ENCODE measurements at regions not wholly inside any gene's neighbourhood (a gene's known extent, or its start where the extent isn't known, plus 50 kb on each side); places are given as distances from the start of the nearest gene placed in this dataset.

- TF ChIP-seq EZH2 (IDR thresholded peaks at IDR 0.05; ENCODE audit: borderline replicate concordance, low read length) (no peak), CTCF (IDR thresholded peaks at IDR 0.05; ENCODE audit: low read length) (no peak)
- no peaks in the 10 kb centered on the region for H3K27me3 ChIP-seq (ENCODE audit: insufficient read depth, low read length)
- no peaks in the 10 kb centered on the region for H3K4me1 ChIP-seq (ENCODE audit: insufficient read depth, low read length, severe bottlenecking)
Observed at GRCh38 chr2:59569124-59569523, 984.3 kb downstream of the BCL11A start.

GRCh38 chr2:59568461-59568860, 985.0 kb downstream of the BCL11A start:
- Histone ChIP-seq H3K9me2 (ENCODE audit: low read depth, low read length) (no peaks in the 10 kb centered on the region), H3K4me2 (ENCODE audit: low read length) (no peak overlapping the region), H3K36me3 (ENCODE audit: insufficient read depth, low read length) (no peaks in the 10 kb centered on the region), H4K20me1 (ENCODE audit: insufficient read depth, low read length) (no peaks in the 10 kb centered on the region), H2AFZ (ENCODE audit: low read length) (no peak overlapping the region), H3K4me1 (ENCODE audit: insufficient read depth, low read length, severe bottlenecking) (no peaks in the 10 kb centered on the region), H3F3A (ENCODE audit: insufficient read depth, low read length) (no peaks in the 10 kb centered on the region), H3K9me3 (ENCODE audit: low read length) (no peaks in the 10 kb centered on the region), H3K27ac (ENCODE audit: low read depth, low read length, poor library complexity, severe bottlenecking) (no peak overlapping the region), H3K79me2 (ENCODE audit: insufficient read depth, low read length) (no peaks in the 10 kb centered on the region), H3K9ac (ENCODE audit: low read length) (no peak overlapping the region), H3K4me3 (ENCODE audit: low read depth, low read length, poor library complexity, severe bottlenecking) (no peak overlapping the region), H3K27me3 (ENCODE audit: insufficient read depth, low read length) (no peaks in the 10 kb centered on the region)
- TF ChIP-seq CTCF (IDR thresholded peaks at IDR 0.05; ENCODE audit: low read length), result no peak
- no peak for TF ChIP-seq EZH2 (IDR thresholded peaks at IDR 0.05; ENCODE audit: borderline replicate concordance, low read length)

More at GRCh38 chr2:59569124-59569523, 984.3 kb downstream of the BCL11A start:
- Histone ChIP-seq H2AFZ (ENCODE audit: low read length) (no peak overlapping the region), H3F3A (ENCODE audit: insufficient read depth, low read length) (no peaks in the 10 kb centered on the region), H3K4me2 (ENCODE audit: low read length) (no peak overlapping the region), H3K36me3 (ENCODE audit: insufficient read depth, low read length) (no peaks in the 10 kb centered on the region), H3K9me2 (ENCODE audit: low read depth, low read length) (no peaks in the 10 kb centered on the region), H3K4me3 (ENCODE audit: low read depth, low read length, poor library complexity, severe bottlenecking) (no peak overlapping the region), H3K9ac (ENCODE audit: low read length) (no peak overlapping the region), H4K20me1 (ENCODE audit: insufficient read depth, low read length) (no peaks in the 10 kb centered on the region), H3K27ac (ENCODE audit: low read depth, low read length, poor library complexity, severe bottlenecking) (no peak overlapping the region), H3K79me2 (ENCODE audit: insufficient read depth, low read length) (no peaks in the 10 kb centered on the region), H3K9me3 (ENCODE audit: low read length) (no peaks in the 10 kb centered on the region)

DNA sequence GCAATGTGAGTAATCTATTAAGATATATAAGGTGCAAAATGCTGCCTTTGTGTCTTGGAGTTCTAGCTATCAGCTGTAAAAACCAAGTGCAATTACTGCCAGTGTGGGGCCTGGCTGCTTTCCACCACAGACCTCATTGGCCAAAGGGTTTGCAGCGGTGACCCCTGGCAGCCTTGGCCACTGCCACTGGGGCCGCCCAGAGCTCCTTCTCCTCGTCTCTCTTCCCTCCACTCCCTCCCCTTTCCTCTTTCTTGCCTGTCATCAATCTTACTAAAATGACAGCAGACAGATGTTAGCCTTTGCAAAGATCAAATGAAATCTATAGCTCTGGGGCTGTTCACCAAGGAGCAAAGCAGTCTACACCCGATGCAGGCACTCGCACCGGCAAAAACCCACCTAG, 986.3 kb downstream of the BCL11A start:
- no peaks in the 10 kb centered on the region for H3K36me3 ChIP-seq (ENCODE audit: insufficient read depth, low read length)
- no peak overlapping the region for H3K4me2 ChIP-seq (ENCODE audit: low read length)
- no peak for TF ChIP-seq CTCF (IDR thresholded peaks at IDR 0.05; ENCODE audit: low read length)
- TF ChIP-seq EZH2 (IDR thresholded peaks at IDR 0.05; ENCODE audit: borderline replicate concordance, low read length), result no peak
- H3K4me1 ChIP-seq (ENCODE audit: insufficient read depth, low read length, severe bottlenecking), result no peaks in the 10 kb centered on the region
- H2AFZ ChIP-seq (ENCODE audit: low read length), result no peak overlapping the region
- no peaks in the 10 kb centered on the region for H3K79me2 ChIP-seq (ENCODE audit: insufficient read depth, low read length)
- no peaks in the 10 kb centered on the region for H3K9me3 ChIP-seq (ENCODE audit: low read length)
- H3F3A ChIP-seq (ENCODE audit: insufficient read depth, low read length), result no peaks in the 10 kb centered on the region
- H3K9ac ChIP-seq (ENCODE audit: low read length), result no peak overlapping the region
- no peak overlapping the region for H3K4me3 ChIP-seq (ENCODE audit: low read depth, low read length, poor library complexity, severe bottlenecking)
- no peak overlapping the region for H3K27ac ChIP-seq (ENCODE audit: low read depth, low read length, poor library complexity, severe bottlenecking)
- H3K27me3 ChIP-seq (ENCODE audit: insufficient read depth, low read length), result no peaks in the 10 kb centered on the region
- H4K20me1 ChIP-seq (ENCODE audit: insufficient read depth, low read length), result no peaks in the 10 kb centered on the region
- no peaks in the 10 kb centered on the region for H3K9me2 ChIP-seq (ENCODE audit: low read depth, low read length)

All from OCI-LY1 (cell line).